C4-2B (cell line): ENCODE measurements at regions not wholly inside any gene's neighbourhood (a gene's known extent, or its start where the extent isn't known, plus 50 kb on each side); places are given as distances from the start of the nearest gene placed in this dataset.

Experiments used
- CTCF ChIP-seq: fragments of 450-650 bp; conservative IDR thresholded peaks from 2 replicates; pipeline ENCODE4 v1.5.1; 2017; ENCODE audit warnings: mild to moderate bottlenecking
- ZFX ChIP-seq: fragments of 450-650 bp; IDR thresholded peaks from 2 replicates; pipeline ENCODE4 v1.6.1; 2017

DNA sequence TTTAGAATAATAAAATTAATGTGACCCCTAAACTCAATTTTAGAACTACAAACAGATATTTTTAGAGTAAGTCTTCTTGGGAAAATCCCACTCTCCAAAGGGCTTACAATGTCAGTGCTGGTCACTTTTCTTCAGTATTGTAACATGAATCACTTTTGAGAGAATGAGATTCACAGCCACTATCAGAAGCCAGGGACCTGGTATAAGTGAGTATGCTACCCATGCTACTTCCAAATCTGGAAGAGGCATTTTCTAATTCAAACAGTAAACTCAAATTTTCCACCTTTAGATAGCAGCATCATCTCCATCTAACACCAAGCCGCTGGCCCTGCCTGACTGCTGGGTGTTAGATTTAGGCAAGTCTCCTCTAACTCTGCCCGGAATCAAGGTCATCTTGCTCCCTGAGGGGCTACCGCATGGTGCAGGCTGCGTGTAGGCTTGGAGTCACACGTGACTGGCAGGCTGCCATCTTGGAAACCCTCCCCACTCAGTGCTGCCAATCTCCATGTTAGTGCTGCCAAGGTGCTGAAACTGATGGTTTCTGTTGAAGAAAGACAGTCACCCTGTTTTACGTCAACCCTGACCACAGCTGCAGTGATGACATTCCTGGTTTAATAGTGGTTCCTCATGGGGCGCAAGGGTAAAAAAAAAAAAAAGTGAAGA, 882.9 kb upstream of the B3GALT2 start:
- no peak for TF ChIP-seq ZFX
- no peak for TF ChIP-seq CTCF
